CD14-positive monocyte (primary cell): ENCODE measurements at regions not wholly inside any gene's neighbourhood (a gene's known extent, or its start where the extent isn't known, plus 50 kb on each side); places are given as distances from the start of the nearest gene placed in this dataset.

Experiments used
- DNase-seq, 3 donors: peaks; one replicate each; pipeline ENCODE4 v3.0.0-alpha.2; 2011 to 2022
- H2AFZ ChIP-seq: 2 replicates; pipeline ENCODE4 v1.6.0; 2012; ENCODE audit warnings: mild to moderate bottlenecking, low read depth, low read length, inconsistent platforms; ENCODE audit not compliant: insufficient read depth, poor library complexity, severe bottlenecking
- H3K27ac ChIP-seq, 2 donors: 1 replicate in 1 of 2; 2 replicates in 1 of 2; pipeline ENCODE4 v1.5.1; 2012 to 2013; ENCODE audit warnings: low read length in 2 of 2, control low read depth in 1 of 2, inconsistent platforms in 1 of 2, low read depth in 1 of 2, mild to moderate bottlenecking in 1 of 2
- H3K27me3 ChIP-seq, 2 donors: one replicate each; pipeline versions ENCODE4 v1.6.0 to v1.6.1; 2011 to 2013; ENCODE audit warnings: low read length in 2 of 2; ENCODE audit not compliant: control insufficient read depth in 2 of 2, insufficient read depth in 2 of 2
- H3K36me3 ChIP-seq, 2 donors: replicated peaks in 1 of 2; 1 replicate in 1 of 2; 2 replicates in 1 of 2; pipeline versions ENCODE4 v1.5.1 to v1.6.1; 2012 to 2013; ENCODE audit warnings: low read length in 2 of 2, control low read depth in 1 of 2, inconsistent platforms in 1 of 2, mild to moderate bottlenecking in 1 of 2; ENCODE audit not compliant: insufficient read depth in 2 of 2, control insufficient read depth in 1 of 2
- H3K4me1 ChIP-seq, 2 donors: 1 replicate in 1 of 2; 2 replicates in 1 of 2; pipeline versions ENCODE4 v1.5.1 to v1.6.1; 2012 to 2013; ENCODE audit warnings: low read length in 2 of 2, control low read depth in 1 of 2, inconsistent platforms in 1 of 2, mild to moderate bottlenecking in 1 of 2, moderate library complexity in 1 of 2; ENCODE audit not compliant: insufficient read depth in 2 of 2, control insufficient read depth in 1 of 2
- H3K4me2 ChIP-seq: replicated peaks from 2 replicates; pipeline ENCODE3; 2012; ENCODE audit warnings: low read length, moderate library complexity, mild to moderate bottlenecking; ENCODE audit not compliant: poor library complexity, severe bottlenecking; ENCODE audit errors: extremely low read depth
- H3K4me3 ChIP-seq, 3 experiments: fragments of 200-600 bp in 1 of 3; sonication (generic) in 1 of 3; replicated peaks in 1 of 3; 1 replicate in 2 of 3; 2 replicates in 1 of 3; pipeline ENCODE4 v1.5.1; 2011 to 2013; ENCODE audit warnings: low read length in 3 of 3, mild to moderate bottlenecking in 3 of 3, control low read depth in 2 of 3, low read depth in 2 of 3, inconsistent platforms in 1 of 3, moderate library complexity in 1 of 3
- H3K79me2 ChIP-seq: 2 replicates; pipeline ENCODE4 v1.6.0; 2012; ENCODE audit warnings: mild to moderate bottlenecking, control low read depth, inconsistent platforms, low read length, moderate library complexity; ENCODE audit not compliant: insufficient read depth
- H3K9ac ChIP-seq: 2 replicates; pipeline ENCODE4 v1.6.0; 2017; ENCODE audit warnings: low read length, mild to moderate bottlenecking; ENCODE audit not compliant: insufficient read depth, poor library complexity, severe bottlenecking
- H3K9me3 ChIP-seq, 2 donors: replicated peaks in 1 of 2; 1 replicate in 1 of 2; 2 replicates in 1 of 2; pipeline versions ENCODE4 v1.5.1 to v1.6.1; 2012 to 2013; ENCODE audit warnings: low read length in 2 of 2, control low read depth in 1 of 2; ENCODE audit not compliant: control insufficient read depth in 1 of 2, insufficient read depth in 1 of 2
- H4K20me1 ChIP-seq: 2 replicates; pipeline ENCODE4 v1.6.0; 2012; ENCODE audit warnings: mild to moderate bottlenecking, low read length, control low read depth, moderate library complexity; ENCODE audit not compliant: insufficient read depth
- H3K27ac Mint-ChIP-seq, 7 donors: one replicate each; pipeline ENCODE4 v1.8.0; 2020; ENCODE audit warnings: mild to moderate bottlenecking in 7 of 7, mixed read lengths in 7 of 7, moderate library complexity in 6 of 7, inconsistent platforms in 2 of 7
- H3K27me3 Mint-ChIP-seq, 3 donors: one replicate each; pipeline ENCODE4 v1.8.0; 2021 to 2022; ENCODE audit warnings: low read depth in 3 of 3, mild to moderate bottlenecking in 3 of 3, mixed read lengths in 3 of 3, moderate library complexity in 3 of 3, inconsistent platforms in 1 of 3
- H3K36me3 Mint-ChIP-seq, 2 donors: one replicate each; pipeline ENCODE4 v1.8.0; 2020; ENCODE audit warnings: mixed read lengths in 2 of 2, inconsistent platforms in 1 of 2, mild to moderate bottlenecking in 1 of 2
- H3K4me1 Mint-ChIP-seq: one replicate; pipeline ENCODE4 v1.8.0; 2020; ENCODE audit warnings: mild to moderate bottlenecking, mixed read lengths
- H3K4me3 Mint-ChIP-seq, 2 donors: one replicate each; pipeline ENCODE4 v1.8.0; 2020; ENCODE audit warnings: mild to moderate bottlenecking in 2 of 2, mixed read lengths in 2 of 2, moderate library complexity in 1 of 2
- H3K9me3 Mint-ChIP-seq, 7 donors: one replicate each; pipeline ENCODE4 v1.8.0; 2020 to 2022; ENCODE audit warnings: mixed read lengths in 7 of 7, mild to moderate bottlenecking in 6 of 7, moderate library complexity in 6 of 7, inconsistent platforms in 2 of 7
- WGBS: methylation state at CpG from one replicate; pipeline ENCODE4 v1.1.5; 2013; ENCODE audit warnings: missing lambda C conversion rate; ENCODE audit not compliant: insufficient coverage; 5-methylcytosine and 5-hydroxymethylcytosine counted together
- intact Hi-C, 2 donors: fragments of 100-400 bp; cut with micrococcal nuclease; formaldehyde crosslinking; loops; one replicate each; pipeline versions ENCODE4 v1.15.0 to v1.15.1; 2023
- TF ChIP-seq, protein P1 (sequence below): fragments of 200-600 bp; IDR thresholded peaks from one replicate; pipeline ENCODE4 v1.8.0; 2022; ENCODE audit warnings: antibody characterized with exemption, mild to moderate bottlenecking

DNA sequence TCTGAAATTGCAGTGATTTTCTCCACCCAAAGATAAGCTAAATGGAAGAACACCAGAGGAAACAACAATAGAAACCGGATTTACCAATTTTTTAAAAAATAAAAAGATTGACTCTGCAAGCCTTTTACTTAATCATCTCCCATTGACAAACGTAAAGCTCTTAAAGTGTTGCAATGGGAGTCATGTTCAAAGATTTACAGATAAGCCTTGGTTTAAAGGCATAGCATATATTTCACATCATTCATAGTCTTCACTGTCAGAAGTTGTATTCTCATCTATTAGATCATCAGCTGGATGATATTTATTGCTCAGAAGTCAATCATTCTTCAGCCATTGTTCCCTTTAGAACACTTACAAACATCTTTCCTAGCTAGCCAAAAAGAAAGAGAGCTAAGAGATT lies 397.6 kb downstream of the GBE1 start:
- Histone ChIP-seq H3K4me3 (no peak overlapping the region), H3K9me3 (peaks cover 0 to 4% of the 10 kb centered on the region in 2 donors), H3K4me1 (no peaks in the 10 kb centered on the region), H4K20me1 (no peaks in the 10 kb centered on the region), H3K4me2 (no peak overlapping the region), H3K79me2 (no peaks in the 10 kb centered on the region), H3K27ac (no peak overlapping the region), H3K36me3 (no peaks in the 10 kb centered on the region), H3K27me3 (no peaks in the 10 kb centered on the region), H3K9ac (no peak overlapping the region), H2AFZ (no peak overlapping the region)
- no CpG with 5 or more reads among the region's 2 CpGs for WGBS
- Mint-ChIP-seq H3K36me3 (no peaks in the 10 kb centered on the region), H3K9me3 (peaks cover 0 to 7% (median 1%) of the 10 kb centered on the region in 7 donors), H3K27ac (no peak overlapping the region), H3K4me1 (no peaks in the 10 kb centered on the region), H3K27me3 (no peaks in the 10 kb centered on the region), H3K4me3 (no peak overlapping the region)
- no peak for DNase-seq
- intact Hi-C loops: no loop called here
- TF ChIP-seq, protein P1, sequence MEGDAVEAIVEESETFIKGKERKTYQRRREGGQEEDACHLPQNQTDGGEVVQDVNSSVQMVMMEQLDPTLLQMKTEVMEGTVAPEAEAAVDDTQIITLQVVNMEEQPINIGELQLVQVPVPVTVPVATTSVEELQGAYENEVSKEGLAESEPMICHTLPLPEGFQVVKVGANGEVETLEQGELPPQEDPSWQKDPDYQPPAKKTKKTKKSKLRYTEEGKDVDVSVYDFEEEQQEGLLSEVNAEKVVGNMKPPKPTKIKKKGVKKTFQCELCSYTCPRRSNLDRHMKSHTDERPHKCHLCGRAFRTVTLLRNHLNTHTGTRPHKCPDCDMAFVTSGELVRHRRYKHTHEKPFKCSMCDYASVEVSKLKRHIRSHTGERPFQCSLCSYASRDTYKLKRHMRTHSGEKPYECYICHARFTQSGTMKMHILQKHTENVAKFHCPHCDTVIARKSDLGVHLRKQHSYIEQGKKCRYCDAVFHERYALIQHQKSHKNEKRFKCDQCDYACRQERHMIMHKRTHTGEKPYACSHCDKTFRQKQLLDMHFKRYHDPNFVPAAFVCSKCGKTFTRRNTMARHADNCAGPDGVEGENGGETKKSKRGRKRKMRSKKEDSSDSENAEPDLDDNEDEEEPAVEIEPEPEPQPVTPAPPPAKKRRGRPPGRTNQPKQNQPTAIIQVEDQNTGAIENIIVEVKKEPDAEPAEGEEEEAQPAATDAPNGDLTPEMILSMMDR: no peak

DNA sequence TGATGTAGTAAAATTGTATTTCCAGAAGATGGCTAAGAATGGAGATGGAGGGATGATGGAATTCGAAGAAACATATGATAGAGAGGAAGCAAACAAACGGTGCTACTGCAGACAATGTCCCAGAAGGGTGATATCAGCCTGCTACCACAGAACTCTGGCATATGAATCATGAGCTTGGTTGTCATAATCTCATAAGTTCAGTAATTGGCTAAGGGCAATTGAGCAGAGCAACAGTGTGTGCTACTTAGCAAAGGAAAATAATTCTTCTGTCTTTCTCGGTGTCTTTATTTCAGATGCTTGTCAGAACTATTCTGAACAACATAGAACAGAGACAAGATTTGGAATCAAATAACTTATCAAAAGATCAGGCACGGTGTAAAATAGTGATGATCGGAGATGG lies 407.3 kb downstream of the GBE1 start:
- H3K4me3 Mint-ChIP-seq: no peak overlapping the region
- Histone ChIP-seq H3K9ac (no peak overlapping the region), H4K20me1 (no peaks in the 10 kb centered on the region), H3K27me3 (no peaks in the 10 kb centered on the region), H3K9me3 (no peaks in the 10 kb centered on the region), H3K27ac (no peak overlapping the region), H3K79me2 (no peaks in the 10 kb centered on the region), H3K4me3 (no peak overlapping the region), H2AFZ (no peak overlapping the region), H3K36me3 (no peaks in the 10 kb centered on the region), H3K4me1 (no peaks in the 10 kb centered on the region), H3K4me2 (no peak overlapping the region)
- TF ChIP-seq, protein P1: no peak
- WGBS: 83% methylated on average over 2 of the region's 5 CpGs
- no peak for DNase-seq
- no peaks in the 10 kb centered on the region for H3K27me3 Mint-ChIP-seq
- H3K9me3 Mint-ChIP-seq: peaks cover 0 to 5% (median 0%) of the 10 kb centered on the region in 7 donors
- no peak overlapping the region for H3K27ac Mint-ChIP-seq
- intact Hi-C loops: no loop called here
- no peaks in the 10 kb centered on the region for H3K4me1 Mint-ChIP-seq
- no peaks in the 10 kb centered on the region for H3K36me3 Mint-ChIP-seq
